K562 (cell line): ENCODE measurements at regions not wholly inside any gene's neighbourhood (a gene's known extent, or its start where the extent isn't known, plus 50 kb on each side); places are given as distances from the start of the nearest gene placed in this dataset.

Experiments
- ARID3B ChIP-seq: fragments of 250-450 bp; sonication (Bioruptor Pico); IDR thresholded peaks from 2 replicates; pipeline ENCODE4 v1.4.0; 2020; ENCODE audit warnings: borderline replicate concordance
- ELK3 ChIP-seq: fragments of 450-650 bp; formaldehyde crosslinking; IDR thresholded peaks from 2 replicates; pipeline ENCODE4 v1.4.0; 2020; ENCODE audit warnings: mild to moderate bottlenecking
- ETS1 ChIP-seq: conservative IDR thresholded peaks from 2 replicates; pipeline ENCODE4 v1.6.1; 2011; ENCODE audit warnings: low read depth, mild to moderate bottlenecking, low read length; ENCODE audit not compliant: control insufficient read depth
- HNRNPLL ChIP-seq: fragments of 200-400 bp; formaldehyde crosslinking; IDR thresholded peaks from 2 replicates; pipeline ENCODE4 v1.6.1; 2017; ENCODE audit warnings: low read length, low read depth, mild to moderate bottlenecking; ENCODE audit not compliant: poor library complexity, severe bottlenecking
- MAFG ChIP-seq: fragments of 450-650 bp; conservative IDR thresholded peaks from 2 replicates; pipeline ENCODE4 v1.6.1; 2016; ENCODE audit warnings: missing genetic modification characterization, missing compliant biosample characterization
- RERE ChIP-seq: sonication (generic); formaldehyde crosslinking; IDR thresholded peaks from 2 replicates; pipeline ENCODE4 v1.8.0; 2023; ENCODE audit warnings: missing genetic modification reagents, mild to moderate bottlenecking, borderline replicate concordance
- ZNF324 ChIP-seq: fragments of 250-450 bp; sonication (Bioruptor Pico); IDR thresholded peaks from 2 replicates; pipeline ENCODE4 v1.4.0; 2020; ENCODE audit warnings: mild to moderate bottlenecking
- ZNF407 ChIP-seq: fragments of 450-650 bp; IDR thresholded peaks from 2 replicates; pipeline ENCODE4 v1.6.1; 2016; ENCODE audit warnings: low read depth

GRCh38 chr22:20656516-20656901 is 117.4 kb upstream of the SERPIND1 start (continued):
- TF ChIP-seq ZNF407: no peak
- peak; percentile 21; the same call in 1 of the 2 replicates for TF ChIP-seq ELK3 (CRISPR knock-in tag)
- TF ChIP-seq ARID3B: peak; percentile 58; the same call in 1 of the 2 replicates
- peak; percentile 28; the same call in 1 of the 2 replicates for TF ChIP-seq RERE
- TF ChIP-seq MAFG (tag): no peak
- TF ChIP-seq HNRNPLL: peak; percentile 16
- peak; percentile 77 for TF ChIP-seq ZNF324
- peak; percentile 46; the same call in 1 of the 2 replicates for TF ChIP-seq ETS1
